ENCODE measurements at regions not wholly inside any gene's neighbourhood (a gene's known extent, or its start where the extent isn't known, plus 50 kb on each side); places are given as distances from the start of the nearest gene placed in this dataset.

- TF ChIP-seq POLR2A (IDR thresholded peaks at IDR 0.05) (no peak), CTCF (IDR thresholded peaks at IDR 0.05) (no peak)
Measured at GRCh38 chr4:3827616-3828492, 61.7 kb downstream of the ADRA2C start.
